GM19351 (cell line): ENCODE measurements at regions not wholly inside any gene's neighbourhood (a gene's known extent, or its start where the extent isn't known, plus 50 kb on each side); places are given as distances from the start of the nearest gene placed in this dataset.
"Not testable (repeated sequence)": the region's sequence is repeated elsewhere in the genome, so short reads cannot be mapped to it uniquely, and the experiment has no call there.

Source experiments
- ATAC-seq: cut with Tn5 transposase; IDR thresholded peaks from one replicate; pipeline ENCODE4 v1.9.1; 2021; ENCODE audit warnings: mild to moderate bottlenecking, moderate library complexity; ENCODE audit not compliant: unreplicated experiment

GRCh38 chr3:194860725-194861124 is 175.0 kb downstream of the FAM43A start:
- ATAC-seq: no peak

GRCh38 chr3:194861375-194861774 is 175.7 kb downstream of the FAM43A start:
- ATAC-seq: no peak

- no peak for ATAC-seq
These were observed 179.4 kb downstream of the FAM43A start for GRCh38 chr3:194865061-194865460.

GRCh38 chr3:194865615-194866014 is 179.9 kb downstream of the FAM43A start:
- ATAC-seq: no peak

- no peak for ATAC-seq
These were observed 180.6 kb downstream of the FAM43A start for GRCh38 chr3:194866236-194866635.

- no peak for ATAC-seq
These were observed 181.7 kb downstream of the FAM43A start for GRCh38 chr3:194867270-194867983.

- no peak for ATAC-seq
These were observed 183.1 kb downstream of the FAM43A start for GRCh38 chr3:194868831-194869230.

- no peak for ATAC-seq
These were observed 183.9 kb downstream of the FAM43A start for GRCh38 chr3:194869482-194870169.

- no peak for ATAC-seq
These were observed 184.9 kb downstream of the FAM43A start for GRCh38 chr3:194870394-194871110.

GRCh38 chr3:194871143-194871863 is 185.6 kb downstream of the FAM43A start:
- peak; percentile 85 for ATAC-seq

- ATAC-seq: no peak
These were observed 186.4 kb downstream of the FAM43A start for GRCh38 chr3:194871864-194872668.

GRCh38 chr3:194872669-194872977 is 186.9 kb downstream of the FAM43A start:
- ATAC-seq: no peak

GRCh38 chr3:194873474-194873873 is 187.8 kb downstream of the FAM43A start:
- ATAC-seq: not testable (repeated sequence)

GRCh38 chr3:194874206-194874605 is 188.5 kb downstream of the FAM43A start:
- no peak for ATAC-seq

- ATAC-seq: no peak
These were observed 189.1 kb downstream of the FAM43A start for GRCh38 chr3:194874783-194875182.

GRCh38 chr3:194875581-194876402 is 190.1 kb downstream of the FAM43A start:
- no peak for ATAC-seq

- ATAC-seq: no peak
These were observed 190.9 kb downstream of the FAM43A start for GRCh38 chr3:194876403-194877095.

- no peak for ATAC-seq
These were observed 191.8 kb downstream of the FAM43A start for GRCh38 chr3:194877291-194878119.
